ENCODE measurements at regions not wholly inside any gene's neighbourhood (a gene's known extent, or its start where the extent isn't known, plus 50 kb on each side); places are given as distances from the start of the nearest gene placed in this dataset.
A peak's percentile ranks its signal among the peaks of the same experiment; 100 is the strongest.

DNA sequence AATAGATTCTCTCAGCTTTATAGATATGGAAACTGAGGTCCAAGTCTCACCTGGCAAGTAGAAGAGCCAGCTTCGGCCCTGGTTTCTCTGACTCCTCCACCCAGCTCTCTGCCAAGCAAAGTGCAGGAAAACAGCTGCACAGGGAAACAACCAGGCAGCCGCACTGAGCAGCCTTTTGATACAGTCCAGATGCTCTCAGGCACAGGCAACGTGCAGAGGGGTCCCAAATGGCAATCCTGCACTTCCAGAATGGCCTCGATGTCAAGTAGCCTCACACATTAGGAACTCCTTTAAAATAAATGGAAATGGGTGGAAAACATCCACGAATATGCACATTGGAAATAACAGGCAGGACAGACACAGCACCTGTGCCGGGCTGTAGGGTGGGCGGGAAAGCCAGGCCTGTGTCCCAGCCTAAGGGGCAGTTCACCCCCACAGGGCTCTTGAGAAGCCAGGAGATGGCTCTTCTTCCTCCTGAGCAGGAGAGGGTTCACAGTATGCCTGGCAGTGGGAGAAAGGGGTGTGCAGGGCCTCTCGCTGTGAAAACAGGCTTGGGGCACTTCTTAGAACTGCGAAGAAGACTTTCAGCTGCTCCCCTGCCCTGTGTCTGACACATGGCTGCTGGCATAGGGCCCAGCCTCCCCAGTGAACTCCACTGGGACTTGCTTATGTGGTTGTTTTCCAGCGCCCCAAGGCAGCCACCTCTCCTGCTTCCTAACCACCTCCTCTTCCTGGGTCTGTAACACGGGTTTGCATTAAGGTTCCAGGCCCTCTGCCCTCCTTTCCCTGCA, 63.9 kb upstream of the TUBA3E start:
- no peak for TF ChIP-seq CTCF (IDR thresholded peaks at IDR 0.05; ENCODE audit: low read depth, low read length)
- H3K27me3 ChIP-seq (ENCODE audit: control insufficient read depth, insufficient read depth, low read length), result peaks cover 18% of the 10 kb centered on the region
- POLR2A ChIA-PET, result no interaction called here
- no peak overlapping the region for H3K27ac ChIP-seq (ENCODE audit: low read depth, low read length)
- DNase-seq (ENCODE audit: low read depth, low spot score), result no peak
- H3K9me3 ChIP-seq (ENCODE audit: control insufficient read depth, insufficient read depth, low read length), result no peaks in the 10 kb centered on the region
- CTCF ChIA-PET, result no interaction called here
- no peak overlapping the region for H3K4me3 ChIP-seq (ENCODE audit: low read depth, low read length)

DNA sequence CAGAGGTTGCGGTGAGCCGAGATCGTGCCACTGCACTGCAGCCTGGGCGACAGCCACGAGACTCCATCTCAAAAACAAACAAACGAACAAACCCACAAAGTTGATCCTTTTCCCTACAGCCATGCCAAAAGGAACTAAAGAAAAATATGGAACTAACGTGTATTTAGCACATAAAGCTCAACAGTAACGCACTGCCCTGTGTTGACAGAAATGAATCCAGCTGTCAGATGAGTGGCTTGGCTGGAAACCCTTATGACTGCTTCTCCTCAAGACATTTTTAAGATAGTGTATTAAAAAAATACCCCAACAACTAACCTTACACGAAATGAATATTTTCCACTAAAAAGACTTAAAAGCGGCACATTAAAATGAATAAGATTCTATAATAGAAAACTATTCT, 62.9 kb upstream of the TUBA3E start:
- no peak for DNase-seq (ENCODE audit: low read depth, low spot score)
- TF ChIP-seq CTCF (IDR thresholded peaks at IDR 0.05; ENCODE audit: low read depth, low read length), result no peak
- ChIA-PET POLR2A (no interaction called here), CTCF (interaction anchor here (0.6 kb wide), 1 partner anchor 101 kb away, joined by 3 read pairs; no protein-coding TSS in a partner anchor)
- H3K4me3 ChIP-seq (ENCODE audit: low read depth, low read length), result no peak overlapping the region
- peaks cover 18% of the 10 kb centered on the region for H3K27me3 ChIP-seq (ENCODE audit: control insufficient read depth, insufficient read depth, low read length)
- no peaks in the 10 kb centered on the region for H3K9me3 ChIP-seq (ENCODE audit: control insufficient read depth, insufficient read depth, low read length)
- no peak overlapping the region for H3K27ac ChIP-seq (ENCODE audit: low read depth, low read length)

DNA sequence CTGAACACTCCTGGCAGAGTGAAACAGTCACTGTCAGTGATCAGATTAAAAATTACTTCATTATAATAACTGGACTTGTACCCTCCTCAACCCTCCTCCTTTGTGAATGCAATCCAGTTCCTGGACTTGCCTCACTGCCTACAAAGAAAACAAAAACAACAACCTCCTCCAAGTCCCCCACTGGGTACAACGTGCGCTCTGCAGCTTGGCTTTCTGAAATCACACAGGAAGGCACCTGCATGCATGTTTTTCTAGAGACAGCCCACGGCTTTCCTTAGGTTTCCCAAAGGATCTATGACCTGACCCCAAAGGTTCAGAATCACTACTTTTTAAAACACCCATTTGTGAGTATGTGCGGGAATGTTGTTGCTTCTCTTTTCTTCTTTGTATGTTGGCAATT, 61.4 kb upstream of the TUBA3E start:
- ChIA-PET CTCF (no interaction called here), POLR2A (no interaction called here)
- H3K27me3 ChIP-seq (ENCODE audit: control insufficient read depth, insufficient read depth, low read length), result peaks cover 18% of the 10 kb centered on the region
- no peak overlapping the region for H3K4me3 ChIP-seq (ENCODE audit: low read depth, low read length)
- no peak for DNase-seq (ENCODE audit: low read depth, low spot score)
- H3K27ac ChIP-seq (ENCODE audit: low read depth, low read length), result no peak overlapping the region
- TF ChIP-seq CTCF (IDR thresholded peaks at IDR 0.05; ENCODE audit: low read depth, low read length), result no peak
- no peaks in the 10 kb centered on the region for H3K9me3 ChIP-seq (ENCODE audit: control insufficient read depth, insufficient read depth, low read length)

- Histone ChIP-seq H3K9me3 (ENCODE audit: control insufficient read depth, insufficient read depth, low read length) (no peaks in the 10 kb centered on the region), H3K27ac (ENCODE audit: low read depth, low read length) (no peak overlapping the region), H3K4me3 (ENCODE audit: low read depth, low read length) (no peak overlapping the region), H3K27me3 (ENCODE audit: control insufficient read depth, insufficient read depth, low read length) (peaks cover 15% of the 10 kb centered on the region)
- ChIA-PET POLR2A (no interaction called here), CTCF (no interaction called here)
- no peak for TF ChIP-seq CTCF (IDR thresholded peaks at IDR 0.05; ENCODE audit: low read depth, low read length)
- DNase-seq (ENCODE audit: low read depth, low spot score), result no peak
Measured at GRCh38 chr2:130258356-130258755, 60.1 kb upstream of the TUBA3E start.

- no peaks in the 10 kb centered on the region; the same call in 1 of the 2 replicates for H3K9me3 ChIP-seq (ENCODE audit: control insufficient read depth, insufficient read depth, low read length)
- no peak for TF ChIP-seq CTCF (IDR thresholded peaks at IDR 0.05; ENCODE audit: low read depth, low read length)
- H3K4me3 ChIP-seq (ENCODE audit: low read depth, low read length), result peak overlapping the region; percentile 44
- ChIA-PET CTCF (no interaction called here), POLR2A (no interaction called here)
- DNase-seq (ENCODE audit: low read depth, low spot score), result no peak
- H3K27ac ChIP-seq (ENCODE audit: low read depth, low read length), result no peak overlapping the region
- H3K27me3 ChIP-seq (ENCODE audit: control insufficient read depth, insufficient read depth, low read length), result peaks cover 10% of the 10 kb centered on the region
Measured at GRCh38 chr2:130252880-130253645, 54.8 kb upstream of the TUBA3E start.

Data from AG04450 (cell line).